ENCODE measurements at regions not wholly inside any gene's neighbourhood (a gene's known extent, or its start where the extent isn't known, plus 50 kb on each side); places are given as distances from the start of the nearest gene placed in this dataset.

GRCh38 chr9:107620801-107621200, 131.2 kb upstream of the KLF4 start:
- DNase-seq: no peak

GRCh38 chr9:107620236-107620635, 130.7 kb upstream of the KLF4 start:
- DNase-seq: no peak

- DNase-seq: no peak
Observed at GRCh38 chr9:107615321-107615720, 125.8 kb upstream of the KLF4 start.

- DNase-seq: no peak
Observed at GRCh38 chr9:107614765-107615164, 125.2 kb upstream of the KLF4 start.

- no peak for DNase-seq
Observed at GRCh38 chr9:107613321-107613720, 123.8 kb upstream of the KLF4 start.

GRCh38 chr9:107612136-107612535, 122.6 kb upstream of the KLF4 start:
- no peak for DNase-seq

GRCh38 chr9:107609547-107609946, 120.0 kb upstream of the KLF4 start:
- DNase-seq: no peak

- no peak for DNase-seq
Observed at GRCh38 chr9:107606149-107606790, 116.7 kb upstream of the KLF4 start.

- DNase-seq: no peak
Observed at GRCh38 chr9:107605041-107605440, 115.5 kb upstream of the KLF4 start.

GRCh38 chr9:107603281-107603680, 113.7 kb upstream of the KLF4 start:
- no peak for DNase-seq

GRCh38 chr9:107600060-107600573, 110.5 kb upstream of the KLF4 start:
- DNase-seq: no peak

GRCh38 chr9:107597743-107598217, 108.2 kb upstream of the KLF4 start:
- no peak for DNase-seq

GRCh38 chr9:107594908-107595530, 105.5 kb upstream of the KLF4 start:
- no peak for DNase-seq

GRCh38 chr9:107593224-107593870, 103.8 kb upstream of the KLF4 start:
- no peak for DNase-seq

GRCh38 chr9:107592424-107592823, 102.9 kb upstream of the KLF4 start:
- no peak for DNase-seq

GRCh38 chr9:107591781-107592180, 102.2 kb upstream of the KLF4 start:
- DNase-seq: no peak

- DNase-seq: no peak
Observed at GRCh38 chr9:107588393-107588792, 98.8 kb upstream of the KLF4 start.

GRCh38 chr9:107587191-107587963, 97.8 kb upstream of the KLF4 start:
- DNase-seq: no peak

- DNase-seq: no peak
Observed at GRCh38 chr9:107586493-107586892, 96.9 kb upstream of the KLF4 start.

GRCh38 chr9:107585465-107585864, 95.9 kb upstream of the KLF4 start:
- DNase-seq: no peak

GRCh38 chr9:107584944-107585343, 95.4 kb upstream of the KLF4 start:
- no peak for DNase-seq

GRCh38 chr9:107584186-107584585, 94.6 kb upstream of the KLF4 start:
- DNase-seq: no peak

- DNase-seq: no peak
Observed at GRCh38 chr9:107577140-107577776, 87.7 kb upstream of the KLF4 start.
